Ovary (tissue), 3 donors: ENCODE measurements at regions not wholly inside any gene's neighbourhood (a gene's known extent, or its start where the extent isn't known, plus 50 kb on each side); places are given as distances from the start of the nearest gene placed in this dataset.

ENCODE experiments used
- EP300 ChIP-seq: sonication (generic); formaldehyde crosslinking; IDR thresholded peaks from one replicate; pipeline ENCODE4 v1.6.1; 2017; ENCODE audit warnings: antibody characterized with exemption
- TF ChIP-seq, protein P1 (sequence below), 3 donors: fragments of 450-650 bp in 2 of 3; fragments of 200-600 bp in 1 of 3; IDR thresholded peaks; one replicate each; pipeline versions ENCODE4 v1.5.1 to v1.8.0; 2016 to 2022; ENCODE audit warnings: antibody characterized with exemption in 3 of 3, mild to moderate bottlenecking in 1 of 3
- donor health status: DM: no; HTN: no; CAD: no.

DNA sequence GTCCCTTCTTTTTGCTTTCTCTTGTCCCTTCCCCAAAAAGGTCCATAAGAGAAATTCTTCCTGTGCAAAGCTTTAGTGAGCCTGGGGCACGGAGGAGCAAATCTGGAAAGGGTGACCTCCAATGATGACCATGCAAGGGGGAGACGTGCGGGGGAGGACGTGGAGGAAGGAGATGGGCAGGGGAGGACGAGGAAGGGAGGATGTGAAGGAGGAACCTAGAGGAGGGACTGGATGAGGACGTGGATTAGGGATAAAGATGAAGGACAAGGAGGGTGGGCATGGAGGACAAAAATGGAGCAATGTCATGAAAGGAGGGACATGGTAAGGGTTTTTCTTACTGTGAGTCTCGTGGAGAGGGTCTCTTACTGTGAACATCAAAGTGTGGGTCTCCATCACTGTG is 139.5 kb downstream of the ERMARD start:
- TF ChIP-seq, protein P1, sequence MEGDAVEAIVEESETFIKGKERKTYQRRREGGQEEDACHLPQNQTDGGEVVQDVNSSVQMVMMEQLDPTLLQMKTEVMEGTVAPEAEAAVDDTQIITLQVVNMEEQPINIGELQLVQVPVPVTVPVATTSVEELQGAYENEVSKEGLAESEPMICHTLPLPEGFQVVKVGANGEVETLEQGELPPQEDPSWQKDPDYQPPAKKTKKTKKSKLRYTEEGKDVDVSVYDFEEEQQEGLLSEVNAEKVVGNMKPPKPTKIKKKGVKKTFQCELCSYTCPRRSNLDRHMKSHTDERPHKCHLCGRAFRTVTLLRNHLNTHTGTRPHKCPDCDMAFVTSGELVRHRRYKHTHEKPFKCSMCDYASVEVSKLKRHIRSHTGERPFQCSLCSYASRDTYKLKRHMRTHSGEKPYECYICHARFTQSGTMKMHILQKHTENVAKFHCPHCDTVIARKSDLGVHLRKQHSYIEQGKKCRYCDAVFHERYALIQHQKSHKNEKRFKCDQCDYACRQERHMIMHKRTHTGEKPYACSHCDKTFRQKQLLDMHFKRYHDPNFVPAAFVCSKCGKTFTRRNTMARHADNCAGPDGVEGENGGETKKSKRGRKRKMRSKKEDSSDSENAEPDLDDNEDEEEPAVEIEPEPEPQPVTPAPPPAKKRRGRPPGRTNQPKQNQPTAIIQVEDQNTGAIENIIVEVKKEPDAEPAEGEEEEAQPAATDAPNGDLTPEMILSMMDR (IDR thresholded peaks at IDR 0.05): no peak
- TF ChIP-seq EP300: no peak
